Mucosa of gallbladder (tissue), 1 donor: ENCODE measurements at regions not wholly inside any gene's neighbourhood (a gene's known extent, or its start where the extent isn't known, plus 50 kb on each side); places are given as distances from the start of the nearest gene placed in this dataset.
"Not testable (repeated sequence)": the region's sequence is repeated elsewhere in the genome, so short reads cannot be mapped to it uniquely, and the experiment has no call there.

ENCODE experiments used
- DNase-seq: peaks from one replicate; pipeline ENCODE4 v3.0.0-alpha.2; 2020; ENCODE audit warnings: low spot score
- donor health status: DM: no; HTN: no; CAD: no.

DNA sequence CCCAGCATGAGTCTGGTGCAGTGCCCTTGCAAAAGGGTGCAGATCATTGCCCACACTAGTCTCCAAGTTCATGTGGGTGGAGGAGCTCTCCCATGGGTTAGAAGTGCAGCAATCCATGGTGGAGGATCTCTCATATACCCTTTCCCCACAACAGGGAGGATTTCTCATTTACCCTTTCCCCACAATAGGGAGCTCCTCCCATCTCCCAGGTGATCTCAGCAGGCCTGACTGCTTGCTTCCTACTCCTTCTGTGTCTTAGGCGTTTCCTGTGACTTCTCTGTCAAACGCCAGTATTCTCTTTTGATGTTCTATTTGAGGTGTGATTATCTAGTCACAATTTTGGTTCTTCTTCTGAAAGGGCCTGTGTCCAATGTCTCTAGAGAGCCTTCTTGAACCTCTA lies 133.8 kb upstream of the RFX3 start:
- no peak for DNase-seq

DNA sequence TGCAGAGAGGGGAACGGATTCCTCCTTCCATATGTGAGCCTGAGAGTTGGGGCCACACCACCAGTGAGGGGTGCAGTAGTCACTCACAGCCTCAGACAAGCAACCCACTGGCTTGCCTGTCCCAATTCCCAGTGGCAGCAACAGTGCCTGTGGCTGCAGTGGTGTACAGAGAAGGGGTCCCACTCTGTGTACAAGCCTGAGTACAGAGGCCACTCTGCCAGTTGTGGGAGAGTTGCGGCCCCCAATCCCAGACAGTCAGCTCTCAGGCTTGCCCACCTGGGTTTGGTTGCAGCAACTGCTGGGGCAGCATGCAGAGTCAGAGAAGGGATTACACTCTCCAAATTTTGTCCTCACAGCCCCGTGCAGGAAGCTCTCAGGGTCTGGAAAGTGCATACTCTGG lies 133.2 kb upstream of the RFX3 start:
- DNase-seq: no peak

DNA sequence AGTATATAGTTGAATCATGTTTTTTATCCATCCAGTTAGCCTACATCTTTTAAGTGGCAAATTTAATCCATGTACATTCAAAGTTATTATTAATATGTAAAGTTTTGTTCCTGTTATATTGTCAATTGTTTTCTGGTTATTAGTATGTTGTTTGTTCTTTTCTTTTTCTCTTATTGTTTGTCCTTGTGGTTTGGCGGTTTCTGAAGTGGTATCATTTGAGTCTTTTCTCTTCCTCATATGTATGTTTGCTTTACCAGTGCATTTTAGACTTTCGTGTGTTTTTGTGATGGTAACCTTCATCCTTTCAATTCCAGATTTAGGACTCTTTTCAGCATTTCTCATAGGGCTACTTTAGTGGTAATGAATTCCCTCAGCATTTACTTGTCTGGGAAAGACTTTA lies 130.4 kb upstream of the RFX3 start:
- no peak for DNase-seq

- DNase-seq: no peak
Measured at GRCh38 chr9:3650994-3651622, 125.3 kb upstream of the RFX3 start.

DNA sequence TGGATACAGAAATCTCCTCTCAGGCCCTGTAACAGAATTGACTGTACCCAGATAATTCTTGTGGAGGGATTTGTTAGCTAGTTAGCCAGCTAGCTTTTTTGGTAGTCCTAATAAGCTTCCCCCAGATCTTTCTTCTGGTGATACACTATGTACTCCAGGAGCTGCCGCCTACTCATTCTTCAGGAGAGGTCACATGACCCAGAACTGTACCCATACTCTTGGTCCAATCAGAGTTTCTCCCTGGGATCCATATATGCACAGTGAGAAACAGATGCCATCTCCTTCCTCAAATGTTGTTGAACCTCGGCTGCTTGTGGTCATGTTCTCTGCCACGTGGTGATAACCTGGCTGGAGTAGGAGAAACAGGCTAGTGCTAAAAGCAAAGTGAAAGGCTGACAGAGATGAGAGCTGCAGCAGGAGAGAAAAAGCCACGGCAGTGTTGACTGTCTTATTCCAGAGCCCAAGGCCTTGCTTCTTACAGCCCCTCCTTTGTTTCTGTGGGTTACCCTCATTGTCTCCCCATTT lies 123.0 kb upstream of the RFX3 start:
- no peak for DNase-seq

GRCh38 chr9:3648266-3648665 lies 122.5 kb upstream of the RFX3 start:
- DNase-seq: no peak

DNA sequence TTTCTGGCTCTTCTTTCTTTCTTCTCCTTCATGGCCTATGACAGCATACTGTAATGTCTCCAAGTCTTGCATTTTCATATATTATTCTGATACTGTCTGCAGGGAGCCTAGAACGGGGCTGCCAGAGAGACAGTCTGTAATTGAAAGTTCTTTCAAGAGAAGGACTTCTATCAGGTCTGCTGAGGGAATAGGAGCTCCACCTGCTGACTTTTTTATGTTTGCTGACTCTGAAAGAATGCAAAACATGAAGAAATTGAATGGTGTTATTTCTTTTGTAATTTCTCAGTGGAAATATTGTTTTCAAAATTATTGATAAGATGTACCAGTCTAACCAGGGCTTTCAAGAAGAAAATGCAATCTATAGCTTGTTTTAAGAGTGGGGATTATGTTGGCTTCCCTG lies 121.9 kb upstream of the RFX3 start:
- no peak for DNase-seq

- DNase-seq: no peak
Measured at GRCh38 chr9:3646226-3646625, 120.4 kb upstream of the RFX3 start.

- DNase-seq: not testable (repeated sequence)
Measured at GRCh38 chr9:3642075-3642474, 116.3 kb upstream of the RFX3 start.

- DNase-seq: no peak
Measured at GRCh38 chr9:3629495-3629894, 103.7 kb upstream of the RFX3 start.

- no peak for DNase-seq
Measured at GRCh38 chr9:3628239-3628638, 102.4 kb upstream of the RFX3 start.

DNA sequence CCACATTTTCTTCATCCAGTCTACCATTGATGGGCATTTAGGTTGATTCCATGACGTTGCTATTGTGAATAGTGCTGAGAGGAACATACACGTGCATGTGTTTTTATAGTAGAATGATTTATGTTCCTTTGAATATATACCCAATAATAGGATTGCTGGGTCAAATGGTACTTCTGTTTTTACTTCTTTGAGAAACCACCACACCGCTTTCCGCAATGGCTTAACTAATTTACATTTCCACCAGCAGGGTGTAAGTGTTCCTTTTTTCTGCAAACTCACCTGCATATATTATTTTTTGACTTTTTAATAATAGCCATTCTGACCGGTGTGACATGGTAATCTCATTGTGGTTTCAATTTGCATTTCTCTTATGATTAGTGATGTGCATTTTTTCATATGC lies 82.2 kb upstream of the RFX3 start:
- no peak for DNase-seq

GRCh38 chr9:3600672-3601071 lies 74.9 kb upstream of the RFX3 start:
- DNase-seq: no peak

DNA sequence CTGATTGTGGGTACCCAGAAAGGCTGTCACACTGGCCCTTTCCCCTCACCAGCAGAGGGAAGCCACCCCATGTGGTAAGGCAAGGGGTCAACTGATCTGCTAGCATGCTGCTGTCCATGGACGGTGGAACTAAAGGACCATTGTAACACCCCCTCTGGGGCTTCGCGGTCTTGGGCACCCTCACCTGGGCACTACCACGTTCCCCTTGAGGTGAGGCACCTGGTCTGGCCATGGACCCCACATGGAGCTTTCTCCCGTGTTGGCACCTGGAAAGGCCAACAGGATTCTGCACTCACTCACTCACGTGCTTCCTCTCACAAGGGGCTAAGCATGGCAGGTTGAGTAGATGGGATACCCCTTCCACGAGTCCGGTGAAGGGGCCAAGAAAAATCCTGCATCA lies 72.0 kb upstream of the RFX3 start:
- no peak for DNase-seq

DNA sequence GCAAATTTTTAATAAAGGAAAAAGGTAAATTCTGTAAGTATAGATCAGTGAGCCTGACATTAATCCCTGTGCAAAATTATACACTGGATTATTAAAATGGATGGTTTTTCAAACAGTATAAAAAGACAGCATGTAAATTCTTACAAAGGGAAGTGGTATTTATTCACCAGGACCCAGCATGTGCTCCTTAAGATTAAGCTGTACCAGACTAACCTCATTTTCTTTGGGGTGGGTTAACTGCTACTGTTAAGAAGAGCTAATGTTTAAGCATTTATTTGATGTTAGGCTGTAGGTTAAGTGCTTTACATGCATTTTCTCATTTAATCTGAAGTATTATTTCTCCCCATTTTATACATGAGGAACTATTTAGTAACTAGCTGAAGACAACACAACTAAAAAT lies 60.3 kb upstream of the RFX3 start:
- no peak for DNase-seq

GRCh38 chr9:3585606-3586005 lies 59.8 kb upstream of the RFX3 start:
- DNase-seq: no peak

- DNase-seq: no peak
Measured at GRCh38 chr9:3578786-3579185, 53.0 kb upstream of the RFX3 start.

- peak; percentile 26 for DNase-seq
Measured at GRCh38 chr9:3576328-3576727, 50.5 kb upstream of the RFX3 start.

DNA sequence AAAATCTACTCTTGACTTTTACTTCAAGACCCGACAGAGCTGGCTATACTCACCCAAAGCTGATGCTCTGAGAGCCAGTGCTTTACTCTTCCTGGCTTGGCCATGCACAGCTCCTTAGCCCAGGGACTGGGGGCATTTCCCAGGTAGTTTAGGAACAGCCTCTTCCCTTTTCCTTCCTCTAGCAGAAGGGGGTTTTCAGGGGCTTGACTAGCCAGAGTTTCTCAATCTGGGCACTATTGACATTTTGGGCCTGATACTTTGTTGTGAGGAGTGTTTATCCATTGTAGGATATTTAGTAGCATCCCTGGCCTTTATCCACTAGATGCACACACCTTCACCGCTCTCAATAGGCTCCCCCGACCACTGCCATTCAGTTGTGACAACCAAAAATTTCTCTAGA lies 50.0 kb upstream of the RFX3 start:
- no peak for DNase-seq
